ENCODE measurements at regions not wholly inside any gene's neighbourhood (a gene's known extent, or its start where the extent isn't known, plus 50 kb on each side); places are given as distances from the start of the nearest gene placed in this dataset.

DNA sequence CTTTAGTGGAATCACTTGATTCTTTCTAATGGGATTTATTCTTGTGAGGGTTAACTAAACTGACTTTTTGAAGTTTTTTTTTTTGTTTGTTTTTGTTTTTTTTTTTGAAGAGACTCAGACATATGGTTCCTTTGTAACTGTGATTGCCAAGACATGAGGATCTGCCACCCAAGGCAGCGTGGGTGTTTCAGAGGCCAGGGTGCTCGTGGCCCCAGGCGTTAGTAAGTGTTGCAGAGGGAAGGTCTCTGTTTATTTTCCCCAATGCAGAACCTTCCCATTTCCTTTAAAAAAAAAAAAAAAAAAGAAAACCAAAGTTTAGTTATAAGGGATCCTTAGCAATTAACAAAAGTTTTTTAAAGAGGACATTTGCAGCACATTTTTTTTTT, 94.8 kb downstream of the CTTN start:
- TF ChIP-seq, protein P1, sequence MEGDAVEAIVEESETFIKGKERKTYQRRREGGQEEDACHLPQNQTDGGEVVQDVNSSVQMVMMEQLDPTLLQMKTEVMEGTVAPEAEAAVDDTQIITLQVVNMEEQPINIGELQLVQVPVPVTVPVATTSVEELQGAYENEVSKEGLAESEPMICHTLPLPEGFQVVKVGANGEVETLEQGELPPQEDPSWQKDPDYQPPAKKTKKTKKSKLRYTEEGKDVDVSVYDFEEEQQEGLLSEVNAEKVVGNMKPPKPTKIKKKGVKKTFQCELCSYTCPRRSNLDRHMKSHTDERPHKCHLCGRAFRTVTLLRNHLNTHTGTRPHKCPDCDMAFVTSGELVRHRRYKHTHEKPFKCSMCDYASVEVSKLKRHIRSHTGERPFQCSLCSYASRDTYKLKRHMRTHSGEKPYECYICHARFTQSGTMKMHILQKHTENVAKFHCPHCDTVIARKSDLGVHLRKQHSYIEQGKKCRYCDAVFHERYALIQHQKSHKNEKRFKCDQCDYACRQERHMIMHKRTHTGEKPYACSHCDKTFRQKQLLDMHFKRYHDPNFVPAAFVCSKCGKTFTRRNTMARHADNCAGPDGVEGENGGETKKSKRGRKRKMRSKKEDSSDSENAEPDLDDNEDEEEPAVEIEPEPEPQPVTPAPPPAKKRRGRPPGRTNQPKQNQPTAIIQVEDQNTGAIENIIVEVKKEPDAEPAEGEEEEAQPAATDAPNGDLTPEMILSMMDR (conservative IDR thresholded peaks at IDR 0.05) = no peak
- no peak for TF ChIP-seq EZH2 (IDR thresholded peaks at IDR 0.05; ENCODE audit: low read depth)
